GM19468 (cell line): ENCODE measurements at regions not wholly inside any gene's neighbourhood (a gene's known extent, or its start where the extent isn't known, plus 50 kb on each side); places are given as distances from the start of the nearest gene placed in this dataset.

ENCODE experiments used
- ATAC-seq: cut with Tn5 transposase; IDR thresholded peaks from one replicate; pipeline ENCODE4 v1.9.1; 2021; ENCODE audit warnings: mild to moderate bottlenecking, moderate library complexity, moderate number of reproducible peaks; ENCODE audit not compliant: unreplicated experiment; ENCODE audit errors: extremely low read depth

DNA sequence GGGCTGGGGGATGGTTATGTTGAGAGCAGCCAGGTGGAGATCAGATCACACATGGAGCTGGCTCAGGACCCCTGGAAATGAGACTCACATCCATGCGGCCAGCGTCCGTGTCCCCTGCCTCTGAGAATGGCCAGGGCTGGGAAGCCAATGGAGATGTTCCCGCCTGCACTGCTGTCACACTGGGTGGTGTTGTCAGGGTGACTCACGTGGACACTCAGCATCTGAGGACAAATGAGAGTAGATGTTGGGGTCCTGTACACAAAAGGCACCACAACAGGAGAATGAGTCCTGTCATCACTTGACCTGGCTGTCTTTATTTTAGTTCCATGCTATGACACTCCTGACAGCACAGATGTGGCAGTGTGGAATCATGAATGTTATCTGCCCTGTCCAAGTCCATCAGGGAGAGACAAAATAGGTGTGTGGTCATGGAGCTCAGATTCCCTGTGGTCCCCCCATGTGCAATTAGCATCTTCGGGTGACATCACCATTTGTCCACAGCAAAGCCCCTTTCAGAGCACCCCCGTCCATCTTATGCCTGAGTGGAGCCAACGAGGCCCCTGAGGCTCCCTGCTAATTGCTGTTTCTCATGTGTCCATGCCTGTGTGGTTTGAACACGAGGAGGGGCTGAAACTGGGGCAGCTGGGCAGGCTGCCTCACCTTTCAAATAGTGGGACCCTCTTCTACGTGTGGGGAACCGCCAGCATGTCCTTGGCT is 393.5 kb downstream of the AACS start:
- ATAC-seq = no peak

DNA sequence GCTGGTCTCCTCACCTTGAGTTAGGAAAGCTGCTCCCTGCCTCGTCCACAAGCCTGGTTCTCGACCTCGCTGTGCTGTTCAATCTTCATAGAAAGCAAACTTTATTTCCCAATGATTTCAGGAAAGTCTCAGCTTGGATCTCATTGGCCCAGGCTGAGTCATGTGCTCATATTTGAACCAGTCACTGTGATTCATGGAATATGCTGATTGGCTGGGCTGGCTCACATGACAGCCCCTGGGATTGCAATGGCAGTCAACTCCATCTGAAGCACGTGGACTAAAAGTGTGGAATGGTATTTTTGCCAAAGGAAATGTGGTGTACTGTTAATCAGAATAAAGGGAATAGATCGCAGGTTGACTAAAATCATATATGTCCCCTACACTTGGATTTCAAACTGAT is 396.6 kb downstream of the AACS start:
- ATAC-seq = no peak

DNA sequence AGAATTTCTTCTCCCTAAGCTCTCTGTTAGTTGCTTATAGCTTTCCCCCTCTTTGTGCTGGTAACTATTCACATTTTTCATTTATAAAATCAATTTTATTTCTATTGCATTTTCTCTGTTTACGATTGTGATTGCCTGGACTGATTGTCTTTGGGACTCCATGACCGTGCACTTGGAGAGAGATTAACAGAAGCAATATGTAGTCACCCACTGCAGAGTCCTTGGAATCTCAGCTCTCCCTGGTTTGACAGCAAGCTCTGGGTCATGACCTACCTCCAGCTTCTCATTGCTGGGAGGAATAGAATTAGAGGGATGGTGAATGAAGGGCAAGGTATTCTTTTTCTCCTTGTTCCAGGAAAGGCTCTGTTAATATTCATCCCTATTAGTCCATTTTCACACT is 398.2 kb downstream of the AACS start:
- ATAC-seq = no peak

DNA sequence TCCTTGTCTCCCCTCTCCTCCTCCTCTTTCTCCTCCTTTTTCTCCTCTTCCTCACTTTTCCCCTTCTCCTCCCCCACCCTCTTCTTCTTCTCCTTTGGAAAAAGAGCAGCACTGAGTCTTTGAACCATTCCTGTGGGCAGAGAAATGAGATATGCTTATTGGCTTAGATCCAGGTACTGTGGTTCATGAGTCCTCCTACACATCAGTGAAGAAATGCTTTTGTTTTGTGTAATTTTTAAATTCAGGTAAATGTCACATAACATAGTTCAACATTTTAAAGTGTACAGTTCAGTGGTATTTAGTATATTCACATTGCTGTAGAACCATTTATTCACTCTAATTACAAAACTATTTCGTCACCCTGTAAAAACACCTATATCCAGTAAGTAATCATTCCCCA is 402.1 kb downstream of the AACS start:
- ATAC-seq = no peak

DNA sequence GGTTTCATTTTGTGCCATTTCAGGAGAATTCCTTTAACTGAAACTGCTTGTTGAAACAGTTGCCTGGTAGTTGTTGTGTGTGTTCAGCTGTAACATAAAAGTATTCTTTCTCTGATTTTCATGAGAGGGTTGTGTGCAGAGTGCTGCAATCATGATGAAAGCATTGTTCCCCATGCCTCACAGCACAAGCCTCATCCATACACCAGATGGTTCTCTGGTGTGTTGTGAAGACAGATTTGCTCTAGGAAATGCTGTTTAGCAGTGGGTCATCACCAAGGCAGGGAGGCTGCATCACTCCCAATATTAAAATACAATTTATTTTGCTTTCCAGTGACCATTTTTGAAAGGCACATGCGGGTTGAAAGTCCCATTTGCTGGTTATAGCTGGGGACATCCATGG is 404.4 kb downstream of the AACS start:
- no peak for ATAC-seq

DNA sequence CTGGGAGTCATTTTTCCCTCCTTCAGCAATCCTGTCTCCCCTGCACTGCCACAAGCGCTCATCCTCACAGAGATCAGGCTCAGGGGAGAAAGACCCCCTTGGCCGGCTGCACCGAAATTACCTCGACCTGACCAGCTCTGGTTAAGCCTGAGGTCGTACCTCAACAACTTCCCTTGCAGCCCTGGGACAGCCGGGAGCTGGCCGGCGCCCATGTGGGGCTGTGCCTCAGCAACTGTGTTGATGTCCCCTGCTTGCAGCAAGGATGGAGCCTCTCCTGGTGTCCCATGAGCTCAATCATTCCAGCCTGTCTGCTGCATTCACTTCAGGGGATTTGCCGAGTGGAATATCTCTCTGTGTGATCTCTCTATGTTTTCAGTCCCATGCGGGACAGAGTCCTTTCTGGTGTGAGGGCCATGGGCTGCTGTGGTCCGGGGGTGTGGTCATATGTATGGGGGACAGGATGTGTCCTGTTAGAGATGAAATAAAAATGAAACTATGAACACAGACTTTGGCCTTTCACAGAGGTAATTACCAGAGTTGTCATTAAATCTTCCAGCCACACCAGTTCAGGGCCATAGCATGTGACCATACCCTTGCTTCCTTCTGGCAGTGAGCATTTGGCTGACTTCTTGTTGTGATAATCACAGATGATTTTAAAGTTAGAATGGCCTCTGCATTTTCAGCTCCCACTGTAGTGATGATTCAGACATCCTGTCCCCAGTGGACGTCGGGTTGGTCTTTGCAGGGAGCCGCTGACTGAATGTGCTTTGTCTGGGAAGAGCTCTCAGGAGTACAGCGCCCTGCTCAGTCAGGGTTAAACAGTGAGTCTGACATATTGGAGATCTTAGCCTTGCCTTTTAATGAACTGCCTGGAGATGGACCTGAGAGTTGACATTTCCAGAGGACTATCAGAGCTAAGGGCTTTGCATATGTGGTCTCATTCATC is 405.9 kb downstream of the AACS start:
- no peak for ATAC-seq

DNA sequence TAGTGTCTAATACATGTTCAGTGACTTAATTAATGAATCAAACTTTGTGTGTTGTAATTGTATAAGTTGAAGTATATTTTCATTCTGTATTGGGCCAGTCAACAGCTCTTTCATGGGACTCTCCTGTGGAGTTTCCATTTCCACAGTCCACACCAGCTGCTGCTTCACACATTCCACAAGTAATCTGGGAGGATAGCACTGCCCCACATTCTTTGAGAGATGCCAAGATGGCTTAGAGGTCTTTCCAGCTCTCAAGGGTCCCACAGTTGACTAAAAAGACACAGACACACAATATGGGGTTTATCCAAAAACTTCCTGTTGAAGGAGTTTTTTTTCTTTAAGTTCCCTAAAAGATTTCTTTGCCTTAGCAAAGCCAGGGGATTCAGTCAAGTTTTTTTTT is 408.3 kb downstream of the AACS start:
- ATAC-seq = no peak

DNA sequence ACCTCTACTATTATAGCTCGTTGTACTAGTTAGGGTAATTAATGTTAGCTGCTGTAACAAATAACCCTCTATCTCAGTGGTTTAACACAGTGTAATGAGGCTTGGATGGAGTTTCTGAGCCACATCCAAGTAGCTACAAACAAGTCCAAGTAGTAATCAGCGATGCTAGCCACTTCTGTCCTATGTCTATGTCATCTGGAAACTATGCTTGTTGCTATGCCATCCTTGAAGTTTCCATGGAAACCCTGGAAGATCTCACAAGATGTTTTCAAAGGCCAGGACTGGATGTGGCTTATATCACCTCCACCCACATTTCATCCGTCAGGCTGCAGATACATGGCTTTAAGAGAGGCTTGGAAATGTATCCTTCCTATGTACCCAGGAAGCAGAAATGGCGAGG is 422.1 kb downstream of the AACS start:
- no peak for ATAC-seq

DNA sequence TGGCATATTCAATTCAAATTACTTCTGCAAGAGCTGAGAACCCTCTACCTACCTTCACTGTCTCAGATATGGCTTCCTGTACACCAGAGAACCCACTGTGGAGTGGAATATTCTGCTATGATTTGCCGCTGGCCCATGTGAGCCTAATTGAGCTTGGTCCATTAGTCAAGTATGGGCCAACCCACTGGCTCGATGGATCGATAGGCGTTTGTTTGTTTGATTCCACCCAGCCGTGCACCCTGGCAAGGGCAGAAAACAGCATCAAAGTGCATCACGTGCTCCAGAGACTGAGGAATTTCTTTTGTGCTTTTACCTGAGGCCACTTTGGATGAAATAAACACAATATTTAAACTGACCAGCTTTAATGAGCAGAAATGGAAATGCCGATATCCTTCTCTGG is 426.3 kb downstream of the AACS start:
- no peak for ATAC-seq

DNA sequence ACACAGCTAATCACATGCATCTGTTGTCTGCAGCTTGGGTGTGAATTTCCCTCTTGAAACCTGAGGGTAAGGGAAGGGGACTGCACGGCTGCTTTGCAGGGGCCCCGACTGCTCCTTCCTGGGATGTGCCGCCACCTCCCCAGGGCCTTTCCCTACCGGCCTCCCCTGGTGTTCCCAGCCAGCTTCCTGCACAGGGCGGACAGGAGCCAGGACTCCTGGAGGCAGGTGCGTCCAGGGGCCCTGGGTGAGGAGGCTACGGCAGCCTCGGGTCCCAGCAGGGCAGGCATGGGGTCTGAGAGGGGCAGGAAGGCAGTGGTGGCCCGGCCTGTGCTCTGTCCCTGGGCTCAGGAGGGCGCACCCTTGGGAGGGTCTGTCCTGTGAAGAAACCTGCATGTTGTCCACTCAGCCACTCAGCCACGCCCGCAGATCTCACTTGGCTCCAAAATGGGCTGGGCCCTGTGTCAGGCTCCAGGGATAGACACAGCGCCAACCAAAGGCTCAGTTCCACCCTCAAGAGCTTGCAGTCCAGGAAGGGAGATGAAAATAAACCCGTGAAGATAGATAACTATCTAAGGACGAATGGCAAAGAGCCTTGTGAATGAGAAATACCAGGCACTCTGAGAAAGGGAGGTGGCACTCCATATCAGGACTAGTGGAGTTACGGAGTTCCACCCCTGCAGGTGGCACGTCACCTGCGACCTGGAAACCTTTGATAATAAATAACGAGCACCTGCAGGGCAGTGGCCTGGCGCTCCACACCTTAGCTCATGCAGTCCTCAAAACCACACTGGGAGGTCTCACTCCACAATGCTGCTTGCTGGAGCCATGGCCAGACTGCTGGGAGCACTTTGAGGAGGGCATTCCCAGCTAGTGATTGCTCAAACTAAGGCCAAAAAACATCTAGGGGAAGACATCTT is 427.4 kb downstream of the AACS start:
- ATAC-seq = no peak

DNA sequence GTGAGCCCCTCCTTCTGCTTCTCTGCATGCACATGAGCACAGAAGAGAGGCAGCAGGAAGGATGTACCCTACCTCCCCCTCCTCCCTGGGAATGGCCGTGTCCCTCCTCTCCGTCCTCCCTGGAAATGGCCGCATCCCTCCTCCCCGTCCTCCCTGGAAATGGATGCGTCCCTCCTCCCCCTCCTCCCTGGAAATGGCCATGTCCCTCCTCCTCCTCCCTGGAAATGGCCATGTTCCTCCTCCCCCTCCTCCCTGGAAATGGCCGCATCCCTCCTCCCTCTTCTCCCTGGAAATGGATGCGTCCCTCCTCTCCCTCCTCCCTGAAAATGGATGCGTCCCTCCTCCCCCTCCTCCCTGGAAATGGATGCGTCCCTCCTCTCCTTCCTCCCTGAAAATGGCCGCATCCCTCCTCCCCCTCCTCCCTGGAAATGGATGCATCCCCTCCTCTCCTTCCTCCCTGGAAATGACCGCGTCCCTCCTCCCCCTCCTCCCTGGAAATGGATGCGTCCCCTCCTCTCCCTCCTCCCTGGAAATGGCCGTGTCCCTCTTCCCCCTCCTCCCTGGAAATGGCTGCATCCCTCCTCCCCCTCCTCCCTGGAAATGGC is 428.6 kb downstream of the AACS start:
- no peak for ATAC-seq

DNA sequence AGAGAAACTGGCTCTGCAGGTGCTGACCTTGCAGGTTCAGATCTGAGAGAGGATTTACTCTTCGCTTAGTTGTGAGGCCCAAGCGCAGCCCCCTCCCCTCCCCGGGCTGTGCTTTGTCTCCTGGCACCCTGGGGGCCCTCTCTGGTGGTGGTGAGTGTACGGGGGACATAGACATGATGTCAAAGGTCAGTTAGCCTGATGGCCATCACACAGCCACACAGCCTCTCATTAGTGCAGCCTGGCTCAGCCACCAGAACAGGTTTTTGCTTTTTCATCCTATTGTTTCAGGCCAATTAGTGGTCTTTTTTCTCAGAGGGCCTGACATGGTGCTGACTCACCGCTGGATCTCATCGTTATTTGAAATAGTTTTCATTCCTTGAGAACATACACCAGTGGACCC is 437.9 kb downstream of the AACS start:
- no peak for ATAC-seq

DNA sequence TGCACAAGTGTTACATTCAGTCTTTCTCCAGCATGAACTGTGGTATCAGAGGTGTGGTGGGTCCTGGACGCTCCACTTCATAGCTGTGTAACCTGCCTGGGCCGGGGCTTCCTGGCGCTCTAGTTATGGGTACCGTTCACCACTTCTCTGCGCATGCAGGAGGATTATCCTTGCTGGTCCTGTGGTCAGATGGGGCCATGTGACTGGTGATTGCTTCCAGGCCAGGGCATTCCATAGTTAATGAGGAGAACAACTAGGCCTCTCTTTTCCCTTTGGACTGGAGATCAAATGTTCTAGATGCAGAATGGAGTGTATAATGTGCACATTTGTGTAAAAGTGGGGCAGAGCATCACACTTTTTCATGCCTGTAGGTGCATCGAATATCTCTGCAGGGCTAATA is 444.0 kb downstream of the AACS start:
- no peak for ATAC-seq

DNA sequence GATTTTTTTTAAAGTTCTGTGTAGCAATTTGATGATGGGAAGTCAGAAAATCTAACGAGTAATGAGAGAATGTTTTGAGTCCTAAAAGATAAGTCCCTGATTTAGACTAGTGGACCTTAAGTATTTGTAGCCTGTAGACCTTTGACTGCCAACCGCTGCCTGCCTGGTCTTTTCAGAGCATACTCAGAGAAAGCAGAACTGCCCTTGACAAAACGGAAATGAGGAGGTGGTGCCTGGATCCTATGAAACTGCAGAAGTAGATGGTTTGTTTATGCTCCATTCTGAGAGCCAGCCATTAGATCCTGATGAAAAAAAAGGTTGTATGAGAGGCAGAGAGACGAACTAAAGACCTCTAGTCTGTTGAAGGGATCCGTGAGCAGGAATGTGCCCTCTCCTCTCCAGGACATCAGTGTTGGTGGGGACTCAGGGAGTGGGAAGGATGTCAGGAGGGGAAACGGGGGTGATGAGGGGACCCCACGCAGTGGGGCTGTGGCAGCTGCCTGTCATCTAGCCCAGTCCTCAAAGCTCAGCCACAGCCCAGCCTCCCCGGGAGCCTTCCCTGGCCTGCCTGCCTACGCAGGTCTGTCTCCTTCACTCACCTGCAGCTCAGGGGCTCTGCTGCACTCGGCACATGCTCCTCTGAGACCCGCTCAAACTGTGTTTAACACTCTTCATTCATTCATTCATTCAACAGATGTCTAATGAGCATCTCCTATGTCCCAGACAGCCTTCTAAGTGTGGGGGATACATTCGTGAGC is 447.5 kb downstream of the AACS start:
- no peak for ATAC-seq

DNA sequence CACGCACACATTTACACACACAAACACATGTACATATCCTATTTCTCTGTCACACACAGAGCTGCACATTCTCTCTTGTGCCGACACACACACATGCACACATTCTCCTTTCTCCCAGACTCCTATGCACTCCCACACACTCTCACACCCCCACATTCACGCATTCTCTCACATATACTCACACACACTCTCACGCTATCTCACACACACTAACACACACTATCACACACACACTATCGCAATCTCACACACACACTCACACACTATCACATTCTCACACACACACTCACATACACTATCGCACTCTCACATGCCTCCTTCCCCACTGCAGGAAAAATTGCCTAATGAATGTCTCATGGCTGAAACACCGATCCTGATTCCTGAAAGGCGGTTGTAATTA is 450.7 kb downstream of the AACS start:
- ATAC-seq = no peak

DNA sequence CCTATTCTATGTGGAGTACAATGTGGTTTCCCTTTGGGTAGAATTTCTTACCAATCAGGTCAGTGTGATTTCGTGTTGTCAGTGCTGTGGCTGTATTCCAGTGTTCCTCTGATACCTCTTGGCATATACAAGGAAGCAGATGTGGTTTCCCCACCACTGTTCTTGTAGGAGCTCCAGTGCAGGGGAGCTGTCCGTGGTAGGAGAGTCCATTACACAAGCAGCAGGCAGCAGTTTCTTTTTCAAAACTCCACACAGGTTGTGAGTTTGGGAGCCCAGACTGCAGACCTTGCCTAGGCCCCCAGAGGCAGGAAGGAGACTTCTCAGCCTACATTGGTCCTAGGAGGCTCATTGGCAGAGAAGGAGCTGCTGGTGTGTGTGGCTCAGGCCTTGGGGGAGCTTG is 452.8 kb downstream of the AACS start:
- no peak for ATAC-seq

DNA sequence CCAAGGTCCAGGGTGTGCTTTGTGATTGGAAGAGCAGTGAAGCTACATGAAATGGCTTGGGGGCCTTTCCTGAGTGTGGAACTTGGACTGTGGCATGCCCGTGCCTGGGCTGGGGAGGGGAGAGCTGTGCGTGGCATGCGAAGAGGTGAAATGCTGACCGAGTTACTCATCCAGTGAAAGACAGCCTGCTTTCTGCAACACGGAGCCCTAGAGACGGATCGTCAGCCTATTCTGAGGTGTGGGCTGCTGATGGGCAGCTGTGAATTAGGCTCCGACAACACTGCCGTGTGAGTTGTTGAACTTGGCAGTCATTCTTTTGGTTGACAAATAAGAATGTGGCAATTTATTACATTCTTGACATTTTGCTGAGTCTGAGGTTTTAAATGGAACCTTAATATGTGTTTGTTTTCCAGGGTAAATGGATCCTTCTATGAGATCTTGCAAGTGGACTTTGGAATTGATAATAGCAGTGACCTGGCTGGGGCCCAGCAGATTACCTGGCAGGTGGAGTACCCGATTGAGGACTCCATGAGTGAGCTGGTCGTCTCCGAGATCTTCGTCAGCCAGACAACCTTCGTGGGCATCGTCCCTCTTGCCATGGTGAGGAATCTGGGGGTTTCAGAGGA is 453.9 kb downstream of the AACS start:
- ATAC-seq = no peak

DNA sequence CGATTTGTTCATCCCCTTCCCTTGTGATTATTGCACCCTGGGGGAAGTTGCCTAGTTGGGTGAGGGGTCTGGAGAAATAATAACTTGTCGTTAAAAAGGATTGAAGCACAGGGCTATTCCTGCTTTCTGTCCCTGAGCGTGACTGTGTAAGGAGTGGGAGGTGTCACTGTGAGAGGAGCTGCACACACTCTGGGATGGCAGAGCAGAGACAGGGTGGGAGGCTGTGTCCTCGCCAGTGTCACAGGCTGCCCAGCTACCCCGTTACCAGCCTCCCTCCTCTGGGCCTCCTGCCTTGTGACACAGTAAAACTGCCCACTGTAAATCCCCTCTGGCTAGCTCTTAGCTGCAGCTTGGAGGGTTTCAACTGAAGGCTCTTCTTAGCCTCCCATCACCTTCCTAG is 460.6 kb downstream of the AACS start:
- no peak for ATAC-seq

DNA sequence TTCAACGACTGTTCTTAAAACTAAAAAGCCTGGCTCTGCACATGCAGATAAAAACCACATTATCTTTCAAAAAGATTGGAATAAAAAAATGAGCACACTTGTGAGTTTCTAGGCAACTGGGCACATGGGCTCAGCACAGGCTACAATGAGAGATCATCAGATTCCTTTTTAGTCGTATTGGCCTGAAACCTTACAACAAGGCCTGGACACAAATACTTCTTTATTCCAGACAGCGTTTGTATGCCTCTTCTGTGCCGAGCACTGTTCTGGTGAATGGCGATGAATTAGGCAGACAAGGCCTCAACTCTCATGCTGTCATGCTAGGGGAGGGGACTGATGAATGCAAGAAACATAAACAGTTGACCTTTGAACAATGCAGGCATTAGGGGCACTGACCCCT is 463.0 kb downstream of the AACS start:
- ATAC-seq = no peak
